Mucosa of descending colon (tissue), 3 donors: ENCODE measurements at regions not wholly inside any gene's neighbourhood (a gene's known extent, or its start where the extent isn't known, plus 50 kb on each side); places are given as distances from the start of the nearest gene placed in this dataset.

Experiments
- ATAC-seq: fragments of 200-7000 bp; cut with Tn5 transposase; one replicate; pipeline ENCODE4 v1.9.1; 2020; ENCODE audit warnings: mild to moderate bottlenecking, moderate library complexity
- DNase-seq, 3 donors: peaks; one replicate each; pipeline ENCODE4 v3.0.0-alpha.2; 2020
- H3K36me3 ChIP-seq: fragments of 200-600 bp; one replicate; pipeline ENCODE4 v1.8.0; 2021; ENCODE audit warnings: low read depth, mild to moderate bottlenecking
- H3K4me1 ChIP-seq: fragments of 200-600 bp; one replicate; pipeline ENCODE4 v1.8.0; 2021; ENCODE audit warnings: low read depth, mild to moderate bottlenecking
- H3K4me3 ChIP-seq: fragments of 200-600 bp; one replicate; pipeline ENCODE4 v1.8.0; 2021; ENCODE audit warnings: mild to moderate bottlenecking
- H3K9me3 ChIP-seq: fragments of 200-600 bp; one replicate; pipeline ENCODE4 v1.8.0; 2021; ENCODE audit warnings: mild to moderate bottlenecking
- intact Hi-C, 2 donors: fragments of 100-400 bp; cut with DNase I in 1 of 2; cut with micrococcal nuclease in 1 of 2; formaldehyde crosslinking; loops; one replicate each; pipeline versions ENCODE4 v1.11.0 to v1.11.1; 2022; cut with DNase I, micrococcal nuclease
- TF ChIP-seq, protein P1 (sequence below): fragments of 200-600 bp; IDR thresholded peaks from one replicate; pipeline ENCODE4 v1.8.0; 2022; ENCODE audit warnings: antibody characterized with exemption, mild to moderate bottlenecking
- donor health status: DM: no; HTN: no; CAD: no; lungs with moderate emphysema.
- donor health status: DM: no; HTN: no; CAD: no.
- donor health status: DM: no; HTN: yes; CAD: no.

DNA sequence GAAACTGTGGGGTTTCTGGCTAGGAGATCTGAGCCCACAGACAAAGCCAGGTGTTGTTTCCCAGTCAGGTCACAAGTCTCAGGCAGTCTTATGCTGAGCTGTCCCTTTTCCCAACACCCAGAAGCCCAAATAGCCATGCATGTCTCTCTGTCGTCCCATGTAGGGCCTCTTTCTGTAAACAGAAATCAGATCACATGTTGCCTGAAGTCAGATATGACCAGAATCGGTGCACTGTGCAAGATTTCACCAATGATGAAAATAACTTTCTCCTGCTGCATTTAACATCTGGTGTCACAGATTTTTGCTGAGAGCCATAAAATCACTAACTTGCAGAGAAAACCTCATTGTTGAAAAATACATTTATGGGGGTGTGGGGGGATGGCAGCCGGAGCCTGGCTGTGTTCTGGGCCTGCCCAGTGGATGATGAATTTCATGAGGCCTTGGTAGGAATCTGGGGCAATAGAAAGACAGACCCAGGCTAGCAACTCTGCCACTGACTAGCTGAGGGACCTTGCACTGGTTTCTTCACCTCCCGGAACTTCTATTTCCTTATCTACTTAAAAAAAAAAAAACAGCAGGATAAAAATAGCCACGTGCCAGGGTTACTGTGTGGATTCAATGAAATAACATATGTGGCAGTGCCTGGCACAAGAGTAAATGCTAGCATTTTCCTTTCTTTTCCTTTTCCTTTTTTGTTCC lies 158.8 kb upstream of the NFIA start:
- H3K4me1 ChIP-seq: peaks cover 3% of the 10 kb centered on the region
- peak; percentile 86 for ATAC-seq
- intact Hi-C loops: no loop called here

DNA sequence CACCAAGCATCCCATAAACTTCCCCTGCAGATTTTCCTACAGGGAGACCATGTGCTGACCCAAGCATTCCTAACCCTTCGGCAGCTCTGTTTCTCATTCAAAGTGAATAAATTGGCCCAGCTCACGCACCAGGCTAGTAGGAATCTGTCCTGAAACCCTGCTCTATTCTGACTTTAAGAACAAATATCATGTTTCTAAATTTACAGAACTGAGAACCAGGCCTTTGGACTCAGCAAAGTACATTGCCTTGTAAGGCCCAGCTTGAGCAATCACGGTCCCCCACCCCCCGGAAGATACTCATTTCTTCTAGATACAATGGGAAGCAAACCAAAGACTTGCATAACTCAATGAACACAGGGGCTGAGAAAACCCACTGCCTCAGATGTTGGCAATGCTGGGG lies 160.1 kb upstream of the NFIA start:
- DNase-seq (peak in 1 of 3 donors; percentile 39), ATAC-seq (no peak)
- H3K4me1 ChIP-seq: peaks cover 3% of the 10 kb centered on the region
- TF ChIP-seq, protein P1, sequence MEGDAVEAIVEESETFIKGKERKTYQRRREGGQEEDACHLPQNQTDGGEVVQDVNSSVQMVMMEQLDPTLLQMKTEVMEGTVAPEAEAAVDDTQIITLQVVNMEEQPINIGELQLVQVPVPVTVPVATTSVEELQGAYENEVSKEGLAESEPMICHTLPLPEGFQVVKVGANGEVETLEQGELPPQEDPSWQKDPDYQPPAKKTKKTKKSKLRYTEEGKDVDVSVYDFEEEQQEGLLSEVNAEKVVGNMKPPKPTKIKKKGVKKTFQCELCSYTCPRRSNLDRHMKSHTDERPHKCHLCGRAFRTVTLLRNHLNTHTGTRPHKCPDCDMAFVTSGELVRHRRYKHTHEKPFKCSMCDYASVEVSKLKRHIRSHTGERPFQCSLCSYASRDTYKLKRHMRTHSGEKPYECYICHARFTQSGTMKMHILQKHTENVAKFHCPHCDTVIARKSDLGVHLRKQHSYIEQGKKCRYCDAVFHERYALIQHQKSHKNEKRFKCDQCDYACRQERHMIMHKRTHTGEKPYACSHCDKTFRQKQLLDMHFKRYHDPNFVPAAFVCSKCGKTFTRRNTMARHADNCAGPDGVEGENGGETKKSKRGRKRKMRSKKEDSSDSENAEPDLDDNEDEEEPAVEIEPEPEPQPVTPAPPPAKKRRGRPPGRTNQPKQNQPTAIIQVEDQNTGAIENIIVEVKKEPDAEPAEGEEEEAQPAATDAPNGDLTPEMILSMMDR: no peak
- no peaks in the 10 kb centered on the region for H3K36me3 ChIP-seq
- intact Hi-C loops: no loop called here
- no peaks in the 10 kb centered on the region for H3K9me3 ChIP-seq
- no peak overlapping the region for H3K4me3 ChIP-seq

More for the DNA sequence above, 158.8 kb upstream of the NFIA start:
- Histone ChIP-seq H3K36me3 (no peaks in the 10 kb centered on the region), H3K9me3 (no peaks in the 10 kb centered on the region), H3K4me3 (no peak overlapping the region)
- DNase-seq: peak in 1 of 3 donors; percentile 30
- TF ChIP-seq, protein P1: no peak

DNA sequence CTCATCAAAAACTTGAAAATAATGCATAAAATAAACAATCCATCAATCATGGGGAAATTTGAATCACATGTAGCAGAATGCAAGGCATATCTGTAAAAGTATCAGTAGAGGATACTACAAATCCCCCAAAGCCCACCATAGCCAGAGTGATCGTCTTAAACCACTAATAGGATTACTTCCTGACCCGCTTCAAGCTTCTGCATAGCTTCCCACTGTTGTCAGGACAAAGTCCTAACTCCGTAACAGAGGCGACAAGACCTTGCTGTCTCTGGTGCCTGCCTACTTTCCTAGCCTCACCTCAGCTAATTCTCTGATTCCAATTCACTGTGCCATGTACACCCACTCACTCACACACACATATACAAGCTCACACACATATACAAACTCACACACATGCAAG lies 161.2 kb upstream of the NFIA start:
- DNase-seq: no peak
- Histone ChIP-seq H3K4me1 (peaks cover 3% of the 10 kb centered on the region), H3K4me3 (no peak overlapping the region), H3K36me3 (no peaks in the 10 kb centered on the region), H3K9me3 (no peaks in the 10 kb centered on the region)
- TF ChIP-seq, protein P1: no peak
- no peak for ATAC-seq
- intact Hi-C loops: no loop called here

DNA sequence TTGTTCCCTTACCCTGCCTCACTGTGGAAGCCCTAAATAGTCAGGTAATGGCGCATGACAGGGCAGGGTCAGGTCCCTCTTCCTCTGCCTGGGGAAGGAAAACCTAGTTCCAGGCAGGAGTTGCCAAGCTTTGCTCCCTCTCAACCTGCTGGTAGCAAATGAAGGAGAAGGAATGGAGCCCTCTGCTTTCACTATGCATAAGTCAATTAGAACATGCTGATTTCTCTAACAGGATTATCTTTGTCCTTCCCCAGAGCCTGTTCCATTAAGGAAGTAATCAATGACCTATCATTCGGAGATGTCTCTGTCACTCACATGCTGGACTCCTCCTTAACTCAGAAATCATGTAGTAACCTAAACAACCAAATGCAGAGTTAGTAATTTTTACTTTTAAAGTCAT lies 161.8 kb upstream of the NFIA start:
- ATAC-seq (no peak), DNase-seq (no peak)
- Histone ChIP-seq H3K36me3 (no peaks in the 10 kb centered on the region), H3K9me3 (no peaks in the 10 kb centered on the region), H3K4me3 (no peak overlapping the region), H3K4me1 (peaks cover 3% of the 10 kb centered on the region)
- intact Hi-C loops: no loop called here
- TF ChIP-seq, protein P1: no peak

DNA sequence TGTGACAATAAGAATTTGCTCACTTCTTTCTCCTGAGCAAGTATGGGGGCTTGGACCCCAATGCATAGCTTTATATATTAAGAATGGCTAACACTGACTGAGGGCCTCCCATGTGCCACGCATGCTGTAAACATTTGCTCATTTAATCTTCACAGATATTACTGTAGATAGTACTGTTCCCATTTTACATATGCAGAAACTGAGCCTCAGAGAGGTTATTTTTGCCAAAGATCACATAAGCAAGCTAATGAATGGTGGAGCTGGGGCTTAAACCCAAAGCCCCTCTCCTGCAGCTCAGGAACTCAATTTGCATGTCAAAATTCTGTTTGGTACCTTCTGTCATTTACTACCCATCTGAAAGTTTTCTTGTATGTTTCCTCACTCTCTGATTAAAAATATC lies 163.5 kb upstream of the NFIA start:
- Histone ChIP-seq H3K9me3 (no peaks in the 10 kb centered on the region), H3K4me3 (no peak overlapping the region), H3K36me3 (no peaks in the 10 kb centered on the region), H3K4me1 (no peaks in the 10 kb centered on the region)
- TF ChIP-seq, protein P1: no peak
- no peak for ATAC-seq
- intact Hi-C loops: no loop called here
- DNase-seq: no peak

DNA sequence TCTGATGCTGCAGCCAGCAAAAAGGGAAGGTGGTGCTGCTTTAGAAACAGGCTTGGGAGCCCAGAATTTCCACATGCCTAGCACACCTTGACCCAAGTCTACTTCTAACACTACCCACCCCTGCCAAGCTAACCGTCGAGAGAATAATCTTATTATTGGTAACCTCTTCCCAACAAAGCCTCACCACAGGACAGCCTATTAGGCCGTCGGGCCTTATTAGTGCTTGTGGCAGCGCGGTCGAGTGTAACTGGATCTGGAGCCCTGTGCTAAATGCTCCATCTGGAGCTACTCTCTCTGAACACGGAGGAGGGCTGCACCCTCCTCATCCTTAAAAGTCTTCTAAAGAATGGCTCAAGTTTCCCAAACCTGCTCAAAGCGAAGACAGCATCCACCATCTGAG lies 165.5 kb upstream of the NFIA start:
- ATAC-seq (no peak), DNase-seq (no peak)
- Histone ChIP-seq H3K9me3 (no peaks in the 10 kb centered on the region), H3K36me3 (no peaks in the 10 kb centered on the region), H3K4me3 (no peak overlapping the region), H3K4me1 (no peaks in the 10 kb centered on the region)
- intact Hi-C loops: no loop called here
- TF ChIP-seq, protein P1: no peak
